GM19455 (cell line): ENCODE measurements at regions not wholly inside any gene's neighbourhood (a gene's known extent, or its start where the extent isn't known, plus 50 kb on each side); places are given as distances from the start of the nearest gene placed in this dataset.

Experiments used
- ATAC-seq: cut with Tn5 transposase; IDR thresholded peaks from one replicate; pipeline ENCODE4 v1.9.1; 2021; ENCODE audit not compliant: unreplicated experiment

DNA sequence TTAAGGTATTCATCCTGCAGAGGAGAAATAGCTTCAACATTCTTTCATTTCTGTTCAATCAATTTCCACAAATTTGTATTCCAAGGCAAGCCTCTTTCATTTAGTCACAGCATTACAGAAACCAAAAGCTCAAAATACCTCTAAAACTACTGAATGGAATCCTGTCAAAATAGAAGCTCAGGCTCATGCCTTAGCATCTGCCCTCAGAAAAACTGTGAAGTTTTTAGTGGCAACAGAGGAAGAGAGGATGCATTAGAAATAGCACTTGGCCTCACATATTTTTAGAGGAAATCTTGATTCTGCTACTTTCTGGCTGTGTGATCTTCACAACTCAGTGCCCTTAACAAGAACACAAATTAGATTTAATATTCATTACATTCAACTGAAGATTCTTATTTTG is 69.1 kb upstream of the GALNT13 start:
- no peak for ATAC-seq

GRCh38 chr2:153808679-153809078 is 63.0 kb upstream of the GALNT13 start:
- no peak for ATAC-seq

DNA sequence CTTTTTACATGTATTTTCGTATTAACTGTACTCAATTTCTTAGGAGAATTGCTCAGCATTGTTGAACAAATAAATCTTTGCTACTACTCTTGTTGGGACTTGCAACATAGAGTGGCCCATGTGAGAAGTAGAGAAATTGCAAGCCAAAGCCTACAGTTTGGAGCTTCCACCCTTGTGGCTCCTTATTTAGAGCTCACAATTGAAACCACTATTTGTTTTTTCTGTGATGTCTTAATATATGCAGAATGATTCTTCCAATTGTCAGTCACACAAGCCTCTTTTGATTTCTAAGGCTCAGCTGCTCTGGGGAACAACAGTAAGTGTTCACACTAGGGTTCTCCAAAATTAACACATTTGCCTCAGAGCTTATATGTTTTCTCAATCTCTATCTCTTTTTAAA is 60.2 kb upstream of the GALNT13 start:
- ATAC-seq: no peak

DNA sequence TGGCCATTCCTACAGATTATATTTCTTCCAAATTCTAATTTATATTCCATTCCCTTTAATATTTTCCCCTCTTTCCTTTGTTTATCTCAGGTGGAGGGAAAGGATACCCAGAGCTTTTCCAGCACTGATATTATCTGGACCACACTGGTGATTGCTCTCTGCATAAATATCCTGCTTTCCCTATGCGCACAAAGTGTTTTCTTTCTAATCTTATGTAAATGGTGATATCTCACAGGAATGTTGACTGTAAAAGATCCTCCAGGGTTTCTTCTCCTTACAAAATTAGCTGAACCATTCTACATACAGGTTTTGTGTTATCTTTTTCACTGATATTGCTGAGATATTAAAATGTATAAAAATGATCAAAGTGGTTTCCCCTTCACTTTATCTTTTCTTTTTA is 59.1 kb upstream of the GALNT13 start:
- no peak for ATAC-seq

DNA sequence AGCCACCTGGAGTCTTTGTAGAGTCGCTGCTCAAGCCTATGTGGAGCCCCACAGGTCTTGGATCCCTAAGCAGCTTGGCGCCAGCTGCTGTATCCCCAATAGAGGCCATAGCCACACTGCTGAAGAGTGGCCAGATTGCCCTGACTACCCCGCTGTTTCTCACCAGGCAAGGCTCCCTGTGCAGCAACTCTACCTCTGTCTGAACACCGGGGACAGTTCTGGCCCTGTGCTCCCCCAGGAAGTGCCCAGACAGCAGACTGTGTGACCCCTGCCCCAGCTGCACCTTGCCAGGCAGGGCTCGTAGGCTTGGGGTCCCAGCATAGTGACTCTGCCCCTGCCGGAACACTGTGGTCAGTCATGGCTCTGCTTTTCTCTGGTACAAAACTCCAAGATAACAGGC is 53.5 kb upstream of the GALNT13 start:
- ATAC-seq: no peak

GRCh38 chr2:153819074-153819473 is 52.6 kb upstream of the GALNT13 start:
- ATAC-seq: no peak

DNA sequence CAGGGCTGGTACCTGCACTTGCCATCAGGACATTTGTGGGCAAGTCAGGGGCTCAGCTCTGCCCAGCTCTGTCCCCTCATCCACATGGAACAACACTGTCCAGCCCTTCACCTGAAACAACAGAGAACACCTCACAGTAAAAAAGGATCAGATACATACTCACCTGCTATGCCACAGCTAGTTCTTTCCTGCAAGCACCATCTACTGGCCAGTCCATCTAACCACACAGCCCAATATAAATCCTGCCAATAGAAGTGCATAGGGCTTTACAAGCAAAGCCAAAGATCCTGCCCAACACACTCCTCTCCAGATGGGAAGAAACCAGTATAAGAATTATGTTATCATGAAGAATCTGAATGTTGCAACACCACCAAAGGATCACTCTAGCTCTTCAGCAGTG is 52.2 kb upstream of the GALNT13 start:
- no peak for ATAC-seq
